Skin of body (tissue), 2 donors: ENCODE measurements at regions not wholly inside any gene's neighbourhood (a gene's known extent, or its start where the extent isn't known, plus 50 kb on each side); places are given as distances from the start of the nearest gene placed in this dataset. TPM values are rescaled to one million over a fixed set of nuclear protein-coding genes. Genes with fewer than 3 reads are reported as not detected.

ENCODE experiments used
- DNase-seq: peaks from one replicate; lab custom pipeline; 2025; lab: John Stamatoyannopoulos, UW
- small RNA-seq: library from RNA; depleted of rRNA; stranded (forward); fragments of <200 nt; gene quantifications from one replicate; pipeline ENCODE3, GENCODE V24; 2014; ENCODE audit warnings: low replicate concordance

DNA sequence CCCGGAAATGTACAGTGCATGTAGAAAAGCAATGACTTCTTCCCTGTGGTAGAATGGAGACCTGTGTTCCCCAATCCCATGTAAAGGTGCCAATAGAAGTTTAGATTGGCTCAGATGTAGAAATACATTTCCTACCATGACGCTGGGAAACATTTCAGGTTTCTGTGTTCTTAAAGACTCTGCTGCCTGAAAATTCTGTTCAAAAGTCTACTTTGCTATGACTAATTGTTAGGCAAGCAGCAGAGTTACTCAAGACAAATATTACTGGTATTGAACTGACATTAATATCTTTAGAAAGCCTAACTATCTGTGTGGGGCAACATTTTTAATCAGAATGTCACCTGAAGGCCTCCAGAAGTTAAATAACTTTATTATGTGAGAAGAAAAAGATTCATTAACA, 75.5 kb upstream of the ELL2 start:
- DNase-seq, result no peak

DNA sequence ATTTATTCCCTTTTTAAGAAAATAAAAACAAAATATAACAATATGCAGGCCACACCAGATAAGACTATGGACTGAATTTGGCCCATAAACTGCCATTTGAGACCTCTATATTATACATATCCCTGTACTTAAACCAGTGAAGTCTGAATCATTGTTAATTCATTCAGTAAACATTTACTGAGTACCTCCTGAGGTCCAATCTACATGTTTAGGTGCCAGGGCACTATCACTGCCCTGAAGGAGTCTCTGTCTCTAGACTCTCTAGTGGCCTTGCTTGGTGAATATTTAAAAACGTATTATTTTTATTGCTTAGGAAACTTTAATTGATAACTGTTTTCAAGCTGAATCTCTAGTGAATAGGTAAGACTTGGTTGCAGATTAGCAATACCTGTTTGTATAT, 74.7 kb upstream of the ELL2 start:
- no peak for DNase-seq

DNA sequence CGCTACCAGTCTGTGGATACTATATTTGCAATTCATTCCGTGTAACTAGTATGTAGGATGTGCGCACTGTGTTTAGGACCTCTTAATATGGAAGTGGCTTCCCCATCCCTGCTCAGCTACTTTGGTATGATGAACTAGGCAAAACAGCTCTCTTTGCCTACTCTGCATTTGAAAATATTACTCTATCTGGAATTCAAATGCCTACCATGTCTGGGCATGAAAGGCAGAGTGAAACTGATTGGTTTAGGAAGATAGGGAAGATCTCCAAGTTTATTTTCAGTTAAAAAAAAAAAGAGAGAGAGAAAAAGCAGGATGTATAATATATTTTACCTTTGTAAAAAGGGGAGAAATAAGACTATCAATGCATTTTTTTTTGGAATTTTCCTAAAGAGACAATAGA, 74.1 kb upstream of the ELL2 start:
- DNase-seq, result no peak

DNA sequence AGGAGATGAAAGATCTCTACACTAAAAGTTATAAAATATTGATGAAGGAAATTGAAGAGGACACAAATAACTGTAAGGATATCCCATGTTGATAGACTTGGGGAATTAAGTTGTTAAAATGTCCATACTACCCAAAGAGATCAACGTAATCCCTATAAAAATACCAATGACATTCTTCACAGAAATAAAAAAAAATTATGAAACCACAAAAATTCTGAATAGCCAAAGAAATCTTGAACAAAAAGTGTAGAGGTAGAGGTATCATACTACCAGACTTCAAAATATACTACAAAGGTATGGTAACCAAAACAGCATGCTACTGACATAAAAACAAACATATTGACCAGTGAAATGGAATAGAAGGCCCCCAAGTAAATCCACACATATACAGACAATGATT, 71.5 kb upstream of the ELL2 start:
- DNase-seq, result no peak

DNA sequence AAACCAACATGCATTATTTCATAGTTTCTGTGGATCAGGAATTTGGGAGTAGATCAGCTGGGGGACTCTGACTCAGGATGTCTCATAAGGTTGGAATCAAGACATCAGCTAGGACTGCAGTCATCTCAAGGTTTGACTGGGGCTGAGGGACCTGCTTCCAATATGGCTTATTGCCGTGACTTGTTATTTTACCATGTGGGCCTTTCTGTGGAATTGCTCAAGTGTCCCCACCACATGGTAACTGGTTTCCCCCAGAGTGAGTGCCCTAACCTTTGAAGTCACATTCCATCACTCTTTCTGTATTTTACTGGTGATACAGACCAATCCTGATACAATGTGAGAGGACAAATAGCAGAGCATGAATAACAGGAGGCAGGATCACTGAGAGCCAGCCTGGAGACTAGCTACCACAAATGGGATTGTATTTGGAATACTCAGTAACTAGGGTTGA, 70.2 kb upstream of the ELL2 start:
- no peak for DNase-seq

DNA sequence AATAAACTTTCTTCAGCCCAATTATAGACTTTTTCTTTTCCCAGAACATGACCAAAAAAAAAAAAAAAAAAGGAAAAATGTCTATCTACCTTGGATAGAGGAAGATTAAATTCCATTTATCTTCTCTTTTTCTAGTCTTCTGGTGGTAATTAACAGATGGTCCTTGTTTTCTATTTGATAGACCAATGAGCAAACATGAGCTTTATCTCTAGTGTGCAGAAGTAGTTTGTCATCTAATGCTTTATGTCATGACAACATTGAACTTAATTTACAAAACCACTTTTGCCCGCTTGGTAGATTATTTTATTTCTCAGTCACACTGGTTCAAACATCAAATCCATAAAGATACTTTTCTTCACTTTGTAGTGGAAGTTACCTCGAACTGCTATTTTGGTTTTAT, 69.5 kb upstream of the ELL2 start:
- DNase-seq, result no peak

DNA sequence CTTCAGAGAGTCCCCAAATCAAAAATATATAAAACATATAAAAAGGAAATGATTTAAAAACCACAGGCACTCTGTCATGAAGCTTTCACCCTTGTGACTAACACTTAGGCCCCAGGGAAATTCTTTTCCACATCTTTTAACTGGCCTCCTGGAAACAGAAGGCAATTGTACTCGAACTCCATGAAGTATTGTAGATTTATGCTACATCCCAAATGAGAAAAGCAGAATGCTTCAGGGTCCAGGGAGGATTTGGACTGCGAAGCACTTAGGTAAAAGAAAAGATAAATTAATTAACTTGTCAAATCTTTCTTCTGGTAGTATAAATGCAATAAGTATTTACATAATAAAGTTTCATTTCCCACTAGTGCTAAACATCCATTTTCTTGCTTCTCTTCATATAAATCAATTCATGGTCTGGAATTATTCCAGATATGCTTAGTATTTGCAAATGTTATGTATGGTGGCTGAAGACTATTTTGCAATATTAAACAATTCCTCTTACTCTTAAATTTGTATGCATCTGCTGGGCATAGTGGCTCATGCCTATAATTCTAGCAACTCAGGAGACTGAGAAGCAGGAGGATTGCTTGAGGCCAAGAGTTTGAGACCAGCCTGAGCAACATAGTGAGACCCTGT, 64.9 kb upstream of the ELL2 start:
- DNase-seq, result no peak

DNA sequence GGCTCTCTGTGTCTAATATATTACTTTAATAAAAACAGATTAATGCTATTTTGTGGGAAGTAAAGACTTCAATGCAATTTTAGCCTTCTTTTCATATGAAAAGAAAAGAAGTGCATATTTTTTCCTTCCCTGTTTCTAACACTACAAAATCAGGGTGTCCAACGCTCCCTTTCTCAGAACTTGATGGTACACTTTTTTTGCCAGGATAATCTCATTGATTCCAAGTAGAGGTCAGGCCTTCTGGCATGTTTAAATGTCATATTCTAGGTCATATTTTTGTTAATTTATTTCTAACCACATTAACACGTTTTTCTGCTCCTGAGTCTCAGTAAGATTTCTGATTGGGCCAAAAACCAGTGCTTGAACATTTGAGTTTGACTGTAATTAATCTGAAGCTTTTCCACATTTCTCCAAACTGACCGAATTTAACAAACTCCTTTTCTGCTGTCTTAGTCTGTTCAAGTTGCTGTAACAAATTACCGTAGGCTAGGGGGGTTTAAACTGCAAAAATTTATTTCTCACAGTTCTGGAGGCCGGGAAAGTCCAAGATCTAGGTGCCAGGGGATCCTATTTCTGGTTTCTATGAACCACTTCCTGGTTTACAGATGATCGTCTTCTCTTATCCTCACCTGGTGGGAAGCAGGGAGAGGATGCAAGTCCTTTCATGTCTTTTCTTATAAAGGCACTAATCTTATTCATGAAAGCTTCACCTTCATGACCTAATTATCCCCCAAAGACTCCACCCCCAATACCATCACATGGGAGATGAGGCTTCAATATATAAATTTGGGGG, 63.2 kb upstream of the ELL2 start:
- DNase-seq, result no peak

DNA sequence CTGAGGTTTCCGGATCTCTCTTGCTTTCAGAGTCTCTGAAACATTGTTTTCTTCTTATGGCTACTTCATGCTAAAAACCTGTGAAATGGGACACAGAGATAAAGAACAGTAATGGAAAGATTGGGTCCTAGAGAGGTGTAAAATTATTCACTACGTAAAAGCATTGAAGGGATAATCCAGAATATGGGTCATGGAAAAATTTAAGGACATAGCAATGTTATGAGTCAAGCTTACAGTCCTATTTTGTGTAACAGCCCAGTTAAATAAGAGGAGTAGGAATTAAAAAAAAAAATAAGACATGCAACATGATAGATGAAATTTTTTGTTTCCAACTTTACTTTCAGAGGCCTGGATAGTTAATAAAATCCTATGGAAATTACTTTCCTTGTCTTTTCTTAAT, 61.9 kb upstream of the ELL2 start:
- no peak for DNase-seq

DNA sequence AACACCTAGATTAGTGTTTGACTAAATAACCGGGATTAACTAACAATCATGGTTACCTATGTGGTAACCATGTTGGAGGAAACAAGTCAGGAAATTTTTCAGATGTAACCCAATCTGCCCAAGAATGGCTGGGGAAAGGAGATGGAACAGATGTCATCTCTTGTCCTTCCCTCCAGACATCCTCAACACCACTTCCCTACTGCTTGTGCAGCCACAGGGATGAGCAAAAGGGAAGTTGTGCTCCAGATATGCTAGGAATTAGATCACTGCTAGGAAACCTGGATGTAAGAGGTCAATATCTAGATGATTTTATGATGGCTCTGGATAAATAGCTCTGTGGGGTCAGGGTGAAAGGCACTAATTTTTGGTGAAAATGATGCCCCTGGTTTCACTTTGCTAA, 61.3 kb upstream of the ELL2 start:
- DNase-seq, result no peak

DNA sequence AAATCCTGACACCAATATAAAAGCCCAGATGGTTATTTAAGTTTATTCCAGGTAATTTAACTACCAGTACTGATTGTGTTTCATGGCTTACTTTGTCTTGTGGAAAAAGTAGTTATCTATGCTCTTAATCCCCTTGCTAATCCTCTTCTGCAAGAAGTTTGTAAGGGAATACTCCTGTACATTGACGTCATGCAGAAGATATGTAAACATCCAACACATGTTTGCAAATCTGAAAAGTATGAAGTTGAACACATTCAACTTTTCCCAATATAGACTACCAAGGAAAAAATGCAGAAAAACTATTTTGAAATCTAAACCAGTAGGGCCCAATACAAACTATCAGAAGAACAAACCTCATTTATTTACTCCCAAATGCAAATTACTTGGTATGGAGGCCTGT, 56.3 kb upstream of the ELL2 start:
- peak; percentile 7 for DNase-seq

DNA sequence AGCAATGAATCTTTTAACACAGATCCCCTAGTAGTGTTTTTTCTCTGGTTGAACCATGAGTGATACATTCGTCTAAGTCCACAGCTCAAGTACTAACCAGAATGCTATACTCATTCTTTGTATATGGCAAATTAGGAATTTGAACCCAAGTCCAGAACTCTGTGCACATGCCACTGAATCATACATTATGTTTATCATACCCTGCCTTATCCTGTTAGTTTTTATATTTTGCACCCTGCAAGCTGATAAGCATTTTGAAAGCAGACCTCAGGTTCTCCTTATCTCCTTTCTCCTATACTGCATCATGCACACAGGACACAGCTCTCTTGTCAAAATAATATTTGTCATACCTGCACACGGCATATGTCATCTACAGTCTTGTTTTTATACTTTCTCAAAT, 54.6 kb upstream of the ELL2 start:
- DNase-seq, result no peak

DNA sequence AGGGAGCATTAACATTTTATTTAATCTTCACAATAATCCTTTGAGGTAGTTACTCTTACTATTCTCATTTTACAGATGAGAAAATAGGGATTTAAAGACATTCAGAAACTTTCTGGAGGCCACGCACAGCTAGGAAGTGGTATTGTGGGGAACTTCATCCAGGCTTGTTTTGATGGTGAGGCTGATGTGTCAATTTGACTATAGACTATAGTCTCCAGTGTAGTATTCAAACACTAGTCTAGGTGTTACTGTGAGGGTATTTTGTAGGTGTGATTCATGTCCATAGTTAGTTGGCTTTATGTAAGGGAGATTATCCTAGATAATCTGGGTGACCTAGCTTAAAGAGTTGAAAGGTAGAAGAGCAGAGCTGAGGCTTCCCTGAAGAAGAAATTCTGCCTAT, 54.1 kb upstream of the ELL2 start:
- DNase-seq, result no peak

DNA sequence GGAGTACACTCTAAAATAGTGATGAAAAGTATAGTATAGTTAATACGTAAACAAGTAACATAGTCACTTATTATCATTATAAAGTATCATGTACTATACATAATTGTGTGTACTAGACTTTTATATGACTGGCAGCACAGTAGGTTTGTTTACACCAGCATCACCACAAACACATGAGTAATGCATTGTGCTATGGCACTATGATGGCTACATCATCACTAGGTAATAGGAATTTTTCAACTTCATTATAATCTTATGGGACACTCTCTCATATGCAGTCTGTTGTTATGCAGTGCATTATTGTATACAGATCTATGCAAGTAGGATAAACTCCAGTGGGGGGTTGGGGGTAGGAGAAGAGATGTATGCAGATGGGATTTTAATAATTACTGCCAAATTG, 52.7 kb upstream of the ELL2 start:
- no peak for DNase-seq

DNA sequence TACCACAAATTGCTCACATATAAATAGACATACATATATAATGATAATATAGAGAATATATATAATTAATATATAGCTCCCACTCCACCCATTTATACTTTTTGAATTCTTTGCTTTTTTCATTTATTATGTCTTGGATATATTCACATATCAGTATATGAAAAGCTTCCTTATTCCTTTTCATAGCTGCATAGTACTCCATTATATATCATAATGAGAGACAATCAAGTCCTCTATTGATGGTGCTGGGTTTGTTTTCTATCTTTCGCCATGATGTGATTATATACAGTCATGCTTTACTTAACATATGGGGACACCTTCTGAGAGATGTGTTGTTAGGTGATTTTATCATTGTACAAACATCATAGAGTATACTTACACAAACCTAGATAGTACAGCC, 51.6 kb upstream of the ELL2 start:
- no peak for DNase-seq

DNA sequence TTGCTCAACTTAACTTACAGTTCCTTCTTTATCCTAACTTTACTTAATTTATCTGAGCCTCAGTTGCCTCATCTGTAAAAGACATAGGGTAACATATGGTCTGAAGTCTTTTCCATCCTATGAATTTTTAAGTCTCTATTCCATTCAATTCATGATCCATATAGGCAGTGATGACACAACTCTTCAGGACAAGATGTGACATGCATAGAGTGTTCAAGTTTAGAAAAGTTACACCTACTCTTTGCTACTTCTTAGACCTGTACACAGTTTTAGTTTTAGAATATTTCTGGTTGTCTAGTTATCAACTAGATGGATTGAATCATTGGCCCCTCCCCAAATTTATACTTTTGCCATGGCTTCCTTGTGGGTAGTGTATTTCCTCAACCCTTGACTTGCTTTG, 50.7 kb upstream of the ELL2 start:
- DNase-seq, result no peak

Small RNA genes lying in the stretch of these regions (small RNA-seq; reads per million reads assigned to genes)
- gene MIR583 (not detected), gene RNU6-524P (not detected)
